NB4 (cell line): ENCODE measurements at regions not wholly inside any gene's neighbourhood (a gene's known extent, or its start where the extent isn't known, plus 50 kb on each side); places are given as distances from the start of the nearest gene placed in this dataset.

Experiments
- DNase-seq: peaks from one replicate; pipeline ENCODE4 v3.0.0; 2010; ENCODE audit warnings: low read depth
- H3K4me3 ChIP-seq: one replicate; pipeline ENCODE4 v1.5.1; 2011; ENCODE audit warnings: mild to moderate bottlenecking, low read depth, low read length, moderate library complexity
- MAX ChIP-seq: IDR thresholded peaks from 2 replicates; pipeline ENCODE4 v1.6.1; 2011; ENCODE audit warnings: low read depth, low read length
- MYC ChIP-seq: IDR thresholded peaks from 2 replicates; pipeline ENCODE4 v1.6.1; 2011; ENCODE audit warnings: low read depth, low read length
- POLR2A ChIP-seq: IDR thresholded peaks from 2 replicates; pipeline ENCODE4 v1.6.1; 2011; ENCODE audit warnings: mild to moderate bottlenecking; ENCODE audit not compliant: insufficient read length; ENCODE audit errors: extremely low read depth
- TF ChIP-seq, protein P1 (sequence below): IDR thresholded peaks from one replicate; pipeline ENCODE4 v1.5.1; 2012; ENCODE audit warnings: low read depth, low read length

DNA sequence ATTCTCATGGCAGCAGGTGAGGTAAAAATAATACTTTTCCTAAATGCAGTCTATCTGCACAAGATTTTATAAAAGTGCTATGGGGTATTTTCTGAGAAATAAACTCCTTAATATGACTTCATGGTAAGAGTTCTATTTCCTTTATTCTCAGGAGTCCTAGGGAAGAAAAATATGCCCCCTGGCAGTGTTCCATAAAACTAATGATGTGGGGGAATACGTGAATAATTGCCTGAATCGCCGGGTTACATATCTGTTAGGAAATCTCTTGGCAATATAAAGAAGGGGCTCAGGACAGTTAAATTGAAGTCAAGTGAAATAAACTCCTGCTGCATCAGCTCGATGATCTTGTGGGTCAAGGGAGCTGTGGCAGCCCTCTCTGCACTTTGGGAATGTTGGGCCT, 229.7 kb downstream of the MAFB start:
- no peak for TF ChIP-seq POLR2A
- no peak for TF ChIP-seq MYC
- TF ChIP-seq, protein P1, sequence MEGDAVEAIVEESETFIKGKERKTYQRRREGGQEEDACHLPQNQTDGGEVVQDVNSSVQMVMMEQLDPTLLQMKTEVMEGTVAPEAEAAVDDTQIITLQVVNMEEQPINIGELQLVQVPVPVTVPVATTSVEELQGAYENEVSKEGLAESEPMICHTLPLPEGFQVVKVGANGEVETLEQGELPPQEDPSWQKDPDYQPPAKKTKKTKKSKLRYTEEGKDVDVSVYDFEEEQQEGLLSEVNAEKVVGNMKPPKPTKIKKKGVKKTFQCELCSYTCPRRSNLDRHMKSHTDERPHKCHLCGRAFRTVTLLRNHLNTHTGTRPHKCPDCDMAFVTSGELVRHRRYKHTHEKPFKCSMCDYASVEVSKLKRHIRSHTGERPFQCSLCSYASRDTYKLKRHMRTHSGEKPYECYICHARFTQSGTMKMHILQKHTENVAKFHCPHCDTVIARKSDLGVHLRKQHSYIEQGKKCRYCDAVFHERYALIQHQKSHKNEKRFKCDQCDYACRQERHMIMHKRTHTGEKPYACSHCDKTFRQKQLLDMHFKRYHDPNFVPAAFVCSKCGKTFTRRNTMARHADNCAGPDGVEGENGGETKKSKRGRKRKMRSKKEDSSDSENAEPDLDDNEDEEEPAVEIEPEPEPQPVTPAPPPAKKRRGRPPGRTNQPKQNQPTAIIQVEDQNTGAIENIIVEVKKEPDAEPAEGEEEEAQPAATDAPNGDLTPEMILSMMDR, result no peak
- no peak for TF ChIP-seq MAX
- DNase-seq, result no peak
- H3K4me3 ChIP-seq, result no peak overlapping the region

DNA sequence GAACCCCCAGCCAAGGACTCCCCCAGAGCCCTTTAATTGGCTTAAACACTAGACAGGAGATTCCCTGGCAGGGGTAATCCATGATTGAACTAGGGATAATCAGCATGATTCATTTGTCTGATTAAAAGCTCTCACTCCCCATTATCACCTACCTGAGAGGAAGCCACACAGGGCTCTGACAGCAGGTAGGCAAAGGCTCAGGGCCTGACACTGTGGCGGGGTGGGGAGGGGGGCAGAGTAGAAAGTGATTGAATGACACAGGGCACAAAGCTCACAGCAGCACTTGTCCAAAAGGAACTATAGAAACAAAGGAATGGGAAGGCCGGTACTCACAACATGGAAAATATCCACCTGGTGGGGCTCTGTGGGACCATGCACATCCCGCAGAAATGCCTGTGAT, 231.6 kb downstream of the MAFB start:
- DNase-seq, result no peak
- no peak overlapping the region for H3K4me3 ChIP-seq

DNA sequence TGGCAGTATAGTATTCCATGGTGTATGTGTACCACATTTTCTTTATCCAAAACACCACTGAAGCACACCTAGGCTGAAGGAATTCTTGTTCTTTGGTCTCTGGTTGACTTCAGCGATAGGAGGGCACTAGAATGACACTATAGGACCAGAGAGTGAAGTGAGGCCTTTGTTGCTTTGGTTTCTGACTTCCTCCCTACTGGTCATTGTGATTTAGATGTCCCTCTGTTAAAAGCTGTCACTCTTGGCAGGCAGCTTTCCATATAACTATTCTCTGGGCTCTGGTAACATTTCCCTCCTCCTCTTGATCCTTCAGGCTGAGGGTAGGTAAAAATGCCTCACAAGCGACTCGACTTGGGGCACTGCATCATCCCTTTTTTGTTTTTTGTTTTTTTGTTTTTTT, 236.3 kb downstream of the MAFB start:
- no peak for TF ChIP-seq MYC
- no peak for TF ChIP-seq MAX
- TF ChIP-seq, protein P1, result no peak
- TF ChIP-seq POLR2A, result no peak
- H3K4me3 ChIP-seq, result no peak overlapping the region
- no peak for DNase-seq

More for the DNA sequence above, 231.6 kb downstream of the MAFB start:
- TF ChIP-seq MYC, result no peak
- no peak for TF ChIP-seq POLR2A
- TF ChIP-seq, protein P1, result no peak
- TF ChIP-seq MAX, result no peak

GRCh38 chr20:40451552-40451951, 237.5 kb downstream of the MAFB start:
- H3K4me3 ChIP-seq, result no peak overlapping the region
- no peak for DNase-seq
- TF ChIP-seq, protein P1, result no peak
- TF ChIP-seq POLR2A, result no peak
- TF ChIP-seq MYC, result no peak
- no peak for TF ChIP-seq MAX

DNA sequence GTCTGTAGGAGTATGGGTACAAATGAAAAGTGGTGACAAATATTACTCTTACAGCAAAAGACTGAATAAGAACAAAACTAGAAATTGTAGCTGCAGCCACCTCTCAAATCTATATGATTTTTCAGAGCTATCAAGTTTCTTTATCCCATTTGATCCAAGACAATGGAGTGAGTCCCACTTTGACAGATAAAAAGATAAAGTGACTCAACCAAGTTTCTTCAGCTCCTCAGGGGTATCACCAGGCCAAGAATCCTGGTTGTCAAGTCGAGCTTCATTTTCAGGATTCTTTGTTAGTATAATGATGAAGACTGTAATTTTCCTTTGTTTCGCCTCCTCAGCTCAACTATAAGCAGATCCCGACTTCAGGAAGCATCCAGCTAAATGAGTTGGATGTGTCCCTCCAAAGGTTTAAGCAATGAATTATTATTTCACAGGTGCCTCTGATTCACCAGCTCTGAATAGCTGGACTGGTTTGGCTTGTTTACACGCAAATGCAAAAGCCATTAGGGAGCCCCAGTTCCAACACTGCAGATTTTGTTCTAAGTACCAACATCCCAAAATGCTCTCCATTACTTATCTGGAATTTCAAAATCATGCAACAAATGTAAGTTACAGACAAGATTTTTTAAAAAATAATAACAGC, 238.9 kb downstream of the MAFB start:
- H3K4me3 ChIP-seq, result no peak overlapping the region
- no peak for DNase-seq
- TF ChIP-seq, protein P1, result no peak
- TF ChIP-seq MYC (no peak), POLR2A (no peak), MAX (no peak)
